ENCODE measurements at regions not wholly inside any gene's neighbourhood (a gene's known extent, or its start where the extent isn't known, plus 50 kb on each side); places are given as distances from the start of the nearest gene placed in this dataset.

- no peak for DNase-seq
Observed at GRCh38 chr3:150215616-150216015, 192.5 kb upstream of the TSC22D2 start.

DNA sequence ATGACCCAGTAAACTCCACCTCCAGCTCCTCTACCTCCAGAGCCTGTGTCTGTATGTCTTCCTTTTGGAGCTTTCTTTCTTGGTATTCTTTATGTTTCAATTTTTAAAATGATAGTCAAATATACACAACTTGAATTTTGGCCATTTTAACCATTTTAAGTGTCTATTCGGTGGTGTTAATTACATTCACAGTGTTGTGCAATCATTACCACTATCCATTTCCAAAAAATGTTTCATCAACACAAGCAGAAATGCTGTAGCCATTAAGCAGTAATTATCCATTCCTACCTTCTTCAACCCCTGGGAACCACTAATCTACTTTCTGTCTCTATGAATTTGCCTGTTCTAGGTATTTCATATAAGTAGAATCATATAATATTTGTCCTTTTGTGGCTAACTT, 194.5 kb upstream of the TSC22D2 start:
- no peak for DNase-seq

- DNase-seq: no peak
Observed at GRCh38 chr3:150210461-150211110, 197.5 kb upstream of the TSC22D2 start.

DNA sequence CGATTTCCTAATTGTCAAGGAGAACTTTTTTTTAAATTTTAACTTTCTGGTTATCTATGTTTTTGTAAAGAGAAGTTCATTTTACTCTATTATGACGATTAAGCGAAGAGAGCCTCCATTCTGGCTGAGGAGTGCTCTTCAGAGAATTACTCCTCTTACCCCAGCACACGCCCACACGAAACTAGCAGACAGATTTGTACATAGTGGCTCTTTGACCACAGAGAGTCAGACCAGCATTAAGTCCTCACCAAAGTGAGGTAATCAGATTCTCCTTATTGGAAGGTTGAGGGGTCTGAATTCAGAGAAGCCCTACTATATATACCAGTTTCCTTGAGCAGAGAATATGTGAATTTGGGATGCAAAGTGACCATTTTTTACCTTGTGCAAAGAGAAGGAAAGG, 204.8 kb upstream of the TSC22D2 start:
- no peak for DNase-seq

DNA sequence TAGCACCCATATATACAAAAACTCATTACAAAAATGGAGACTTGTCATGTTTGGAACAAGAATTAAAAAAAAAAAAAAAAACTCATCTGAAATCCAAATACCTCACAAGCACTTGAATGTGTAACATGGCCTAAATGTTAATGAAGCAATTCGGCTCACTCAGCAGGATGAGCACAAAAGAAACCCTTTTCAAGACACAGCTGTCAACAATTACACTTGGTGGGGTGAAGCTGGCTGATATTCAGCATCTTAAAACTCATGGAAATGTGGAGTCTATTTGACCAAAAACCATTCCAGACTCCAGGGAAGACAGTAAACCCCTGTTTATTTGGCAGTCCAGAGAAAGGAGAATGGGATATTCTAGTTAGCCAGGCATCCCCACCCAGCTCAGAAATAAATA, 205.4 kb upstream of the TSC22D2 start:
- no peak for DNase-seq

DNA sequence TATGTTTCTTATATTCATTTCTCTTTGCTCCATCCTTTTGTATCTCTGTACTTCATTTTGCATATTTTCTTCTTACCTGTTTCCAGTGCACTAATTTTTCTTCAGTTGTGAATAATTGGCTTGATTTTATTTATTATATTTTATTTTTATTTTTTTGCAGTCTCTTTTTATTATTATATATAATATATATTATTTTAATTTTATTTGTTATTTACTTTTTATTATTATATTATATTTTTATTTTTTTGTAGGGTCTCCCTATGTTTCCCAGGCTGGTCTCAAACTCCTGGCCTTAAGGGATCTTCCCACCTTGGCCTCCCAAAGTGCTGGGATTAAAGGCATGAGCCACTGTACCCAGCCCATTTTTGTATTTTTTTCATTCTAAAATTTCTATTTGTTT, 213.1 kb upstream of the TSC22D2 start:
- no peak for DNase-seq

DNA sequence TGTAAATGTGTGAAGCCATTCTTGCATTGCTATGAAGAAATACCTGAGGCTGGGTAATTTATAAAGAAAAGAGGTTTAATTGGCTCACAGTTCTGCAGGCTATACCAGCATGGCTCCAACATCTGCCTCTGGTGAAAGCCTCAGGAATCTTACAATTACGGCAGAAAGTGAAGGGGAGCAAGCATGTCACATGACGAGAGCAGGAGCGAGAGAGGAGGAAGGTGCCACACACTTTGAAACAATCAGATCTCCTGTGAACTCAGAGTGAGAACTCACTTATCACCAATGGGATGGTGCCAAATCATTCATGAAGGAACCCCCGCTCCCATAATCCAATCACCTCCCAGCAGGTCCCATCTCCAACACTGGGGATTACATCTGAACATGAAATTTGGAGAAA, 213.6 kb upstream of the TSC22D2 start:
- DNase-seq: no peak

DNA sequence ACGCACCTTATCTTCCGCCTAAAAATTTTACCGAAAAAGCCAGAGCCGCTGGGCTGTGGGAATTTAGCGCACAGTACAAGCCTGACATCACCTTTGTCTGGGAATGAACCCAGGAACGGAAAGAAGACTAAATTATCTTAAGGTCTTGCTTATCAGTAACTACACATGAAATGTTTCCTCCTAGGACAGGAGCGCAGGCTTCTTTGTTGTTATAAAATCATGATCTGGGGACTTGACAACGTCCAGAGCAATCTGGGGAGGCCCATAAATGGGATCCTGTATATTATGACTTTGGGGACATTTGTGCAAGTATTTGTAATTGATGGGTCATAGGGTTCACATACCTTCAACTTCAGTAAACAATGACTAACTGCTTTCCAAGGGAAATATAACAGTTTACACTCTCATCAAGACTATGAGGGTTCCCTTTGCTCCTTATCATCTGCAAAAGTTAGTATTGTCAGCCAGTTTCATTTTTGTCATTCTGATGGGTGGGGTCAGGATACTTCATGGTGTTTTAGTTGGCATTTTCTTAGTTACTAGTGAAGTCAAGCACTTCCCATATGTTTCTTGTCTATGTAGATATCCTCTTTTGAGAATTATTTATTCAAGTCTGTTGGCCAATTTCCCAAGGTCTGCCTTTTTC, 213.9 kb upstream of the PFN2 start:
- DNase-seq: no peak

DNA sequence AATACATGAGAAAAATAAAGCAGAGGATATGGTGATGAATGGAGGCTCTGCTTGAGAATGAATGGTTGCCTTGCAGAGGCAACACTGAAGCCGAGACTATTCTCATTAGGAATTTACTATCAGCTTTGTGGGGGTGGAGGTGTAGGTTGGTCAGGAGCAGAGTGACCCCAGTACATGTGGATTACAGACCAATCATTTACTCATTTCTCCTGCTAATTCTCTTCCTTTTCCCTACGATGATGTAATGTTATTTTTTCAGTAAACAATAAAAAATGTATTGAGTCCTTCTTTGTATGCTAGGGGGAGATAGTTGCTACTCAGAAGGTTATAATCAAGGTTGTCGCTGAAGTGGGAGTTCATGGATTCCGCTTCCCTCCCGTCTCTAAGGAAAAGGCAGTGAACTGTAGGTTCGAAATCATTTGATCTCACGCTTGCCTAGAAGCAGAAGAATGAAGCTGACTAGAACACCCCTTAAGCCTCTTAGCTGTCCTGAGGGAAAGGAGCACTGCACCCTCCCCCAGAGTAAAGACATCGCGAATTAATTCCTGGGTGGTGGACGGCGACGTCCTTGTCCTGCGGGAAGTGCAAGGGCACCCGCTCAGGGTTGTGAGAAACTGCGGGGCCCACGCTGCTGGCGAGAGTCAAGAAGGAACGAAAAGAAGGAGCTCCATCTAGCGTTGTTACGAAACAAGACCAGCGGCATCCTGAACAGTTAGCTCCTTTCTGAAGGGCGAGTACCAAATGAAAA, 213.2 kb upstream of the PFN2 start:
- peak; percentile 58 for DNase-seq

- DNase-seq: no peak
Observed at GRCh38 chr3:150180334-150180733, 209.6 kb upstream of the PFN2 start.

DNA sequence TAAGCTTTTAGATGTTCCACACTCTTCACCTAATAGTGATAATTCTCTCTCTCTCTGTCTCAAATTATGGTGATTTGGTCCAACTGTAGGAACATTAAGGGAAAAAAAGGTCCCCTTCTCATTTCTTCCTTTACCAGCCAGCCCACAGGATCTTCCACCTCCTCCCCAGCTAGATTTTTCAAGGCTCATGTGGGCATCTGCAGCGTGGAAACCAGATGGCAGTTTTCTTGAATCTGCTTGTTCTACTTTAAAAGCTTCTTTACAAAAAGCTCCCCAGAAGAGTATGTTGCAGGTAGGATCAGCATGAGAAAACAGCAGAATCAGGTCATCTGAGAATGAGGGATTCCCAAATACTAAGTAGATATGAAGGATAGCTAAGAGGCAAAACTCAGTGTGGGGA, 208.6 kb upstream of the PFN2 start:
- DNase-seq: no peak

DNA sequence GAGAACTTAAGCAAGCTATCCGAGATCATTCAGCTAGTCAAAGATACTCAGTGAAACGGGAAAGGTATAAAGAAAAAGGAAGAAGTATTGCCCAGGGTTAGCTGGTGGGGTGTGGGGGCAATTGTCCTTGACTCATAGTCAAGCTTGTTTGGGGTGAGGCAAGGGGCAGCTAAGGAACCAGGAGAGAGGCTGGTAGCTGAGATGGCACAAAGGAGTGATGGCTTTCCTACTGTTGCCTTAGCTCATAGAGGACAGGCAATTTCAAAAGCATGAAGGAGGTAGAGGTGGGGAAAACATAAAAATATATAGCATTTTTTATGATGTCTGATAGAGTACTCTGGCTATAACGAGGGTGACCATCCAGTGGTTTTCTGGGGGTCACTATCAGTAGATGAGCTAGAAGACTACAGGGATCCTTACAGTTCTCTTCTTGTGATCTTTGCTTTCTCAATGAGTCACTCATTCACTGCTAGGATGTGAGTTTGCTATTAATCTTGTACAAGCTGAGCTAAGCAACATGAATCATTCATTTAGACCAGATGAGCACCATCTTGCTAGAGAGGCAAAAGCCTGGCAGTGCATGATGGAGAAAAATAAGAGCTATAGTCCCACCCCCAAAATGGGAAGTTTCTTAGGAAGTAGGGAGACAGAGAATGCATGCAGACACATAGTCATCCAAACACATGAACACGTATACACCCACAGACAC, 207.1 kb upstream of the PFN2 start:
- DNase-seq: no peak

DNA sequence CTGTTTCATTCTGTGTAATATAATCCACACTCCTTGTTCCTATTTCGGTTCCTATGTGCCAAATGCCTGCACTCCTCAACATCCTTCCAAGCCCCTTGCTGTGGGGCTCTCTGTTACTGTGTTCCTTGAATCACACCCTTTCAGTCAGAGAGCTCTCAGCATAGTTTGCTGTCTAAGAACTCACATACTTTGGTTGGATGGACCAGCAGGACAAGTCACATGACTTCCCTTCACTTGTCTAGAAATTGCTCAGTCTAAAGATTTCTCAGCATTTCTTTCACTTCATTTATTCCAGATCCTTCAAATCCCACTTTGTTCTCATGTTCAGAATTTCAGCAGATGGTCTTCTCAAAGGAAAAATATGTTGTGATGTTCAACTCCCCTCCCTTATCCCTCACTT, 203.5 kb upstream of the PFN2 start:
- no peak for DNase-seq

DNA sequence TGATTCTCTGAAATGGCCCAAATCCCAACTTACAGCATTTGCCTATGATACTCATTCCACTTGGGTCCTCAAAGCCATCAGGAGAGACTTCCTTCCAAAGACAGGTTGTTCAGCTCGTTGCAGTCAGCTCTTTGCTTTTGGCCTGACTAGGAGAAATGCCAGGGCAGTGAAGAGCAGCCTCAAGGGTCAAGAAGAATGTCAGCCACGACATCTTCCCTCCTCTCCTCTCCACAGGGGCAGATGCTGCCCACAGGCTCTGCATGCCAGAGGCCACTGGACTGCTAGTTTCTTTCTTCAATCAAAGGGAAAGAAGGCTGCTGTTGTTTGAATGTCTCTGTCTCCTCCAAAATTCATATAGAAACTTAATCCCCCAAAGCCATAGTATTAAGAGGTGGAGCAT, 201.7 kb upstream of the PFN2 start:
- no peak for DNase-seq

GRCh38 chr3:150170852-150171520, 200.3 kb upstream of the PFN2 start:
- no peak for DNase-seq

- no peak for DNase-seq
Observed at GRCh38 chr3:150169330-150169940, 198.7 kb upstream of the PFN2 start.

DNA sequence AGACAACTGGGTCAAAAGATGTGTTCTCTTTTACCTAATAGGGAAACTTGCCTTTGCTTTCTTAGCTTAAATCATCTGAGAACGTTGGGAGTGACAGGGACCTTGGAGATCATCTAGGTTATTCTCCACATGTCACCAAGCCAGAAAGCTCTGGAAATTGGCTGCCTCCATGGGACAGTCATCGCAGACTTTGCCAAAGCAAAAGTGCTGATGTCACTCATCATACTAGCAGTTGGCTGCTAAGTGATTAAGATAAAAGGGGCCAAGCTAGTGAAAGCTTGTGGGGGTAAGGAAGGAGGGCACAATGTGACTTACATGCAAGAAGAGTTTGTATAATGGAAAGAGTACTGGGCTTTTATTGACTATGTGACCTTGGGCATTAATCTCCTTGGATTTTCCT, 198.0 kb upstream of the PFN2 start:
- no peak for DNase-seq

GRCh38 chr3:150165396-150166094, 194.8 kb upstream of the PFN2 start:
- no peak for DNase-seq

GRCh38 chr3:150161011-150161410, 190.3 kb upstream of the PFN2 start:
- DNase-seq: no peak

GRCh38 chr3:150158943-150159625, 188.4 kb upstream of the PFN2 start:
- DNase-seq: no peak

GRCh38 chr3:150152567-150152966, 181.9 kb upstream of the PFN2 start:
- DNase-seq: no peak

Data from NCI-H1417 treated with DMSO at 0.1 percent for 48 hours (cell line).